Bronchial epithelial cell (primary cell): ENCODE measurements at regions not wholly inside any gene's neighbourhood (a gene's known extent, or its start where the extent isn't known, plus 50 kb on each side); places are given as distances from the start of the nearest gene placed in this dataset.
A peak's percentile ranks its signal among the peaks of the same experiment; 100 is the strongest.

Experiments
- DNase-seq: peaks from one replicate; pipeline ENCODE4 v3.0.0-alpha.2; 2010; ENCODE audit warnings: low read depth
- FAIRE-seq: peaks from 2 replicates; lab custom pipeline; 2011; peaks lifted over from hg19 to GRCh38; lab: Jason Lieb, UNC
- H3K27me3 ChIP-seq: 2 replicates; pipeline ENCODE4 v1.5.1; 2011; ENCODE audit warnings: low read length; ENCODE audit not compliant: control insufficient read depth, insufficient read depth
- H3K36me3 ChIP-seq: 2 replicates; pipeline ENCODE4 v1.5.1; 2011; ENCODE audit warnings: low read length; ENCODE audit not compliant: control insufficient read depth, insufficient read depth
- H3K4me3 ChIP-seq: 2 replicates; pipeline ENCODE4 v1.5.1; 2011; ENCODE audit warnings: mild to moderate bottlenecking, low read depth, low read length, control low read depth
- CTCF ChIP-seq: IDR thresholded peaks from 2 replicates; pipeline ENCODE4 v1.5.1; 2011; ENCODE audit warnings: mild to moderate bottlenecking, moderate library complexity, low read length, control low read depth, inconsistent platforms; ENCODE audit not compliant: insufficient read depth, severe bottlenecking

- Histone ChIP-seq H3K36me3 (no peaks in the 10 kb centered on the region), H3K4me3 (no peak overlapping the region), H3K27me3 (no peaks in the 10 kb centered on the region)
- FAIRE-seq (no peak), DNase-seq (no peak)
- TF ChIP-seq CTCF = no peak
Observed at GRCh38 chr4:126306152-126306869, 991.6 kb downstream of the FAT4 start.

- Histone ChIP-seq H3K36me3 (no peaks in the 10 kb centered on the region), H3K4me3 (no peak overlapping the region), H3K27me3 (no peaks in the 10 kb centered on the region)
- FAIRE-seq (no peak), DNase-seq (no peak)
- TF ChIP-seq CTCF = no peak
Observed at GRCh38 chr4:126318376-126318775, 1003.6 kb downstream of the FAT4 start.

GRCh38 chr4:126328914-126329313 is 1014.2 kb downstream of the FAT4 start:
- TF ChIP-seq CTCF = no peak
- no peaks in the 10 kb centered on the region for H3K27me3 ChIP-seq
- DNase-seq (no peak), FAIRE-seq (no peak)
- no peaks in the 10 kb centered on the region for H3K36me3 ChIP-seq
- H3K4me3 ChIP-seq = no peak overlapping the region

- Histone ChIP-seq H3K36me3 (no peaks in the 10 kb centered on the region), H3K27me3 (no peaks in the 10 kb centered on the region), H3K4me3 (no peak overlapping the region)
- no peak for TF ChIP-seq CTCF
- DNase-seq (peak; percentile 4), FAIRE-seq (no peak)
Observed at GRCh38 chr4:126338548-126338947, 1023.8 kb downstream of the FAT4 start.

GRCh38 chr4:126341927-126342326 is 1027.2 kb downstream of the FAT4 start:
- no peaks in the 10 kb centered on the region for H3K36me3 ChIP-seq
- no peak for FAIRE-seq
- no peak for TF ChIP-seq CTCF
- DNase-seq = no peak
- no peaks in the 10 kb centered on the region for H3K27me3 ChIP-seq
- no peak overlapping the region for H3K4me3 ChIP-seq

GRCh38 chr4:126344472-126344871 is 1029.7 kb downstream of the FAT4 start:
- Histone ChIP-seq H3K4me3 (no peak overlapping the region), H3K27me3 (no peaks in the 10 kb centered on the region), H3K36me3 (no peaks in the 10 kb centered on the region)
- DNase-seq (no peak), FAIRE-seq (no peak)
- TF ChIP-seq CTCF = no peak
